Left lung (tissue), 4 donors: ENCODE measurements at regions not wholly inside any gene's neighbourhood (a gene's known extent, or its start where the extent isn't known, plus 50 kb on each side); places are given as distances from the start of the nearest gene placed in this dataset.

ENCODE experiments used
- ATAC-seq: fragments of 200-7000 bp; cut with Tn5 transposase; one replicate; pipeline ENCODE4 v1.9.1; 2020; ENCODE audit warnings: moderate library complexity
- DNase-seq, 4 donors: peaks; one replicate each; pipeline ENCODE4 v3.0.0-alpha.2; 2013 to 2020
- H3K27ac ChIP-seq, 2 donors: fragments of 200-600 bp; sonication (generic) in 1 of 2; one replicate each; pipeline versions ENCODE4 v1.5.0 to v1.8.0; 2020 to 2021
- H3K27me3 ChIP-seq, 2 donors: fragments of 200-600 bp; sonication (generic) in 1 of 2; one replicate each; pipeline versions ENCODE4 v1.5.0 to v1.8.0; 2020 to 2021
- H3K36me3 ChIP-seq, 2 donors: fragments of 200-600 bp; sonication (generic) in 1 of 2; one replicate each; pipeline versions ENCODE4 v1.5.0 to v1.8.0; 2020 to 2021
- H3K4me1 ChIP-seq, 2 donors: fragments of 200-600 bp; one replicate each; pipeline ENCODE4 v1.8.0; 2021
- H3K4me3 ChIP-seq, 2 donors: fragments of 200-600 bp; sonication (generic) in 1 of 2; one replicate each; pipeline versions ENCODE4 v1.5.0 to v1.8.0; 2020 to 2021; ENCODE audit warnings: mild to moderate bottlenecking in 1 of 2
- H3K9me3 ChIP-seq, 2 donors: fragments of 200-600 bp; sonication (generic) in 1 of 2; one replicate each; pipeline versions ENCODE4 v1.5.0 to v1.8.0; 2020 to 2021
- intact Hi-C, 2 donors: fragments of 100-400 bp; cut with DNase I; formaldehyde crosslinking; loops; one replicate each; pipeline versions ENCODE4 v1.11.2 to v1.14.2; 2022
- TF ChIP-seq, protein P1 (sequence below), 2 donors: fragments of 200-600 bp; sonication (generic) in 1 of 2; IDR thresholded peaks; one replicate each; pipeline versions ENCODE4 v1.5.0 to v1.8.0; 2021; ENCODE audit warnings: antibody characterized with exemption in 2 of 2
- donor health status: DM: no; HTN: yes; CAD: no.
- donor health status: DM: no; HTN: no; CAD: no.

DNA sequence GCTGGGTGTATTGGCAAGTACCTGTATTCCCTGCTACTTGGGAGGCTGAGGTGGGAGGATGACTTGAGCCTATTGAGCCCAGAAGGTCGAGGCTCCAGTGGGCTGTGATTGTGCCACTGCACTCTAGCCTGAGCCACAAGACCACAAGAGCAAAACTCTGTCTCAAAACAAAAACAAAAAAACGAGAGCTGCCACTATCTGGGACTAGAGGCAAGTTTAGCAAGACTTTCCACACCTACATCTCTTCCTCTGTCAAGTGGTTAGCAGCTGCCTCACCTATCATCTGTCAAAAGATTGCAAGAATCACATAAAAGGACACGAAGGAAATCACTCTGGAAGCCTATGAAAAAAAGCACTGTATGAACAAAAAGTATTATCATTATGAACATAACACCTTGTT lies 55.2 kb upstream of the RIOK3 start:
- no peak for ATAC-seq

DNA sequence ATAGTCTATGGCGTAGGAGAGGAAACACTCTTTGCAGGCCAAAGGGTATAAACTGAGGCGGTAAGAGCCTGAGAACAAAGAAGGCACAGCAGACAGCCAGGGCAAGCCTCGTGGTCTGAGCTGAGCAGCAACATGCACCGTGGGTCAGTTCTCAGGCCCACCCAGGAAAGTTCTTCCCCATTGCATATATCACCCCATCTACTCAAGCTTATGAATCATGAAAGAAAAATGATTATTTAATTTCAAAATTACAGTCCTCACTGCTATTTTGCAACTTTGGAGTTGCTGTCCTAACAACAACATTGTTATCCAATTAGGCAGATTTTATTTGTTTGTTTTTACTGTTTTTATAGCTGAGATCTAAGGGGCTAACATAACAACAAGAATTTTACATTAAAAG lies 54.7 kb upstream of the RIOK3 start:
- DNase-seq (no peak), ATAC-seq (no peak)
- H3K4me1 ChIP-seq = peaks cover 0 to 3% of the 10 kb centered on the region in 2 donors
- H3K27me3 ChIP-seq = no peaks in the 10 kb centered on the region
- TF ChIP-seq, protein P1, sequence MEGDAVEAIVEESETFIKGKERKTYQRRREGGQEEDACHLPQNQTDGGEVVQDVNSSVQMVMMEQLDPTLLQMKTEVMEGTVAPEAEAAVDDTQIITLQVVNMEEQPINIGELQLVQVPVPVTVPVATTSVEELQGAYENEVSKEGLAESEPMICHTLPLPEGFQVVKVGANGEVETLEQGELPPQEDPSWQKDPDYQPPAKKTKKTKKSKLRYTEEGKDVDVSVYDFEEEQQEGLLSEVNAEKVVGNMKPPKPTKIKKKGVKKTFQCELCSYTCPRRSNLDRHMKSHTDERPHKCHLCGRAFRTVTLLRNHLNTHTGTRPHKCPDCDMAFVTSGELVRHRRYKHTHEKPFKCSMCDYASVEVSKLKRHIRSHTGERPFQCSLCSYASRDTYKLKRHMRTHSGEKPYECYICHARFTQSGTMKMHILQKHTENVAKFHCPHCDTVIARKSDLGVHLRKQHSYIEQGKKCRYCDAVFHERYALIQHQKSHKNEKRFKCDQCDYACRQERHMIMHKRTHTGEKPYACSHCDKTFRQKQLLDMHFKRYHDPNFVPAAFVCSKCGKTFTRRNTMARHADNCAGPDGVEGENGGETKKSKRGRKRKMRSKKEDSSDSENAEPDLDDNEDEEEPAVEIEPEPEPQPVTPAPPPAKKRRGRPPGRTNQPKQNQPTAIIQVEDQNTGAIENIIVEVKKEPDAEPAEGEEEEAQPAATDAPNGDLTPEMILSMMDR (IDR thresholded peaks at IDR 0.05) = no peak
- H3K4me3 ChIP-seq = no peak overlapping the region
- no peaks in the 10 kb centered on the region for H3K36me3 ChIP-seq
- H3K9me3 ChIP-seq = no peaks in the 10 kb centered on the region
- intact Hi-C loops = loop anchor here in 1 of 2 donors (10.0 kb wide), 1 partner anchor 374 kb away; no protein-coding TSS in a partner anchor
- no peak overlapping the region for H3K27ac ChIP-seq

More for the DNA sequence above, 55.2 kb upstream of the RIOK3 start:
- no peak for DNase-seq
- H3K9me3 ChIP-seq = no peaks in the 10 kb centered on the region
- no peaks in the 10 kb centered on the region for H3K27me3 ChIP-seq
- H3K27ac ChIP-seq = no peak overlapping the region
- H3K4me3 ChIP-seq = no peak overlapping the region
- H3K36me3 ChIP-seq = no peaks in the 10 kb centered on the region
- peaks cover 0 to 3% of the 10 kb centered on the region in 2 donors for H3K4me1 ChIP-seq
- TF ChIP-seq, protein P1 (IDR thresholded peaks at IDR 0.05) = no peak
- intact Hi-C loops = loop anchor here in 1 of 2 donors (10.0 kb wide), 1 partner anchor 373 kb away; no protein-coding TSS in a partner anchor

DNA sequence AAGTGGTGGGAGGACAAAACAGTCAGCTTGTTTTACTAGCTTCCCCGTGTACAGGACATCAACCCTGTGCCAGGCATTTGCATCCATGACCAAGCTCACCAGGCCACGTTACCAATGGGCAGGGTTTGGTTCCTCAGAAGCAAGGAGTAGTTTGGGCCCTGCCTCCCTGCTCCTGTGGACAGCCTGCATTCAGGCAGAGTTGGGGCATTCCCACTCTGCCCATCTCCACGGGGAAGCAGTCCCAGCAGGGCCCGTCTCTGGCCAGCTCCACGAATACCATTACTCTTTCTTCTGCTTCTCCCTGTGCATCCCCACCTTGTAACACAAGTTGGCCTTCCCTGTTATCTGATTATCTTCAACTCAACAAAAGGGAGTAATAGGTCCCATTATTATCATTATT lies 54.0 kb upstream of the RIOK3 start:
- Histone ChIP-seq H3K4me3 (no peak overlapping the region), H3K36me3 (no peaks in the 10 kb centered on the region), H3K9me3 (no peaks in the 10 kb centered on the region), H3K27me3 (no peaks in the 10 kb centered on the region), H3K27ac (no peak overlapping the region), H3K4me1 (peaks cover 0 to 3% of the 10 kb centered on the region in 2 donors)
- TF ChIP-seq, protein P1 (IDR thresholded peaks at IDR 0.05) = no peak
- ATAC-seq (no peak), DNase-seq (no peak)
- intact Hi-C loops = loop anchor here in 1 of 2 donors (10.0 kb wide), 1 partner anchor 374 kb away; no protein-coding TSS in a partner anchor

DNA sequence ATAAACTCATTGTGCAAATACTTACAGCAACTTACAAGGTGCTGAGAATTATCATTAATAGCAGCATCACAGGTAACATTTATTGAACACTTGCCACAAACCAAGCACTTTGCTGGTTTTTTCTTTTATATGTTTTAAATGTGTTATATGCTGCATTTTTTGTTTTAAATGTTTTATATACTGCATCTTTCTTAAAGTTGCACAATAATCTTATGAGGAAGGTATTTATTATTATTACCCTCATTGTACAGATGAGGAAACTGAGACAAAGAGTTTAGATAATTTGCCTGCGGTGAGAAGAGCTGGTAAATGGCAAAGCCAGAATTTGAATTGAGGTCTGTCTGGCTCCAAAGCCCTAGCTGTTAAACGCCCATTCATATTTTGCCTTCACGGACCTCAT lies 52.2 kb upstream of the RIOK3 start:
- TF ChIP-seq, protein P1 (IDR thresholded peaks at IDR 0.05) = no peak
- Histone ChIP-seq H3K4me1 (peaks cover 0 to 3% of the 10 kb centered on the region in 2 donors), H3K36me3 (no peaks in the 10 kb centered on the region), H3K27ac (no peak overlapping the region), H3K4me3 (no peak overlapping the region), H3K27me3 (no peaks in the 10 kb centered on the region), H3K9me3 (no peaks in the 10 kb centered on the region)
- DNase-seq (no peak), ATAC-seq (no peak)
- intact Hi-C loops = no loop called here

DNA sequence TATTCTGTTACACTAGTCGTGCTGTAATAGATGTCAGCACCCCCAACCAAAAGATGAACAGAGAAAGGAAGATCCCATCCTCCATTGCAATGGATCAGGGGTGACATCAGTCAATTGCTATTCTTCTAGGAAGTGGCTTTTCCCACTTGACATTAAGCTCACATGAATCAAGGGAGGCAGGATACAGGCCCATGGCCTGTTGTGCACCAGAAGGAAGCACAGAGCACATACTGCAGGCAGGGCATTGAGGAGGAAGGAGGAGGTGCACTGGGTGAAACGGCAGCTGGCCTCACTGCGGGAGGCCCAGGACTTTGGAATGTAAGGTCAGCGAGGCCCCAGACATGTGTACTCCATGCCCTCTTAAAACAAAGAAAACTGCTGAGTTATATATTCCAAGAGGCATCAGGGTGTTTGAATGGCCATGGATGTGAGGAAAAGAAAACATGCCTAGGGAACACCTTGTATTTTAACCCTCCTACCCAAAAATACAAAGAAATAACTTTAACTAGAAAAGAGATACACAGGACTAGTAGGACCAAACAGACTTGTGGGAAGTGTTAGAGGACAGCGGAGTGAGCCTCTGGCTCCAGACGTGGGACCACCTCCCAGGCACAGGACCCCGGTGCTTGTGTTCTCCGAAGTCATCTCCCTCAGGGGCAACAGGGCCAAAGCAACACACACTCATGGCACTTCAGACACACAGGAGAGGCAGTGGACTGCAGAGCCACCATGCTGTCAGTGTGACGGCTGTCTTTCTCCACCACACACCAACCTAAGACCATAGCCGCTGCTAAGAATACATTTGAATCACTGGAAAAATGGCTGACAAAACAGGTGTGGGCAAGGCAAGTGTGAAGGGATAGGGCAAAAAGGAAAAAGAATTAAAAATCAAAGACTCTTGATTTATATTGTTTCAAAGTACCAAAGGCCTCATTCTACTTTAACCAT lies 51.4 kb upstream of the RIOK3 start:
- ATAC-seq = peak; percentile 85
- TF ChIP-seq, protein P1 (IDR thresholded peaks at IDR 0.05) = no peak
- Histone ChIP-seq H3K27ac (no peak overlapping the region), H3K9me3 (no peaks in the 10 kb centered on the region), H3K36me3 (no peaks in the 10 kb centered on the region), H3K4me3 (no peak overlapping the region), H3K27me3 (no peaks in the 10 kb centered on the region), H3K4me1 (peaks cover 0 to 3% of the 10 kb centered on the region in 2 donors)
- intact Hi-C loops = no loop called here
- peak in 1 of 4 donors; percentile 22 for DNase-seq
